Sigmoid colon (tissue), 6 donors: ENCODE measurements at regions not wholly inside any gene's neighbourhood (a gene's known extent, or its start where the extent isn't known, plus 50 kb on each side); places are given as distances from the start of the nearest gene placed in this dataset.

Source experiments
- DNase-seq: peaks from one replicate; pipeline ENCODE4 v3.0.0-alpha.2; 2019
- H3K27ac ChIP-seq, 4 donors: fragments of 200-600 bp; sonication (generic); one replicate each; pipeline ENCODE4 v1.5.1; 2016 to 2019; ENCODE audit warnings: mild to moderate bottlenecking in 1 of 4
- H3K27me3 ChIP-seq, 3 donors: fragments of 200-600 bp; sonication (generic); one replicate each; pipeline ENCODE4 v1.5.1; 2019; ENCODE audit warnings: mild to moderate bottlenecking in 1 of 3
- H3K36me3 ChIP-seq, 4 donors: fragments of 200-600 bp; sonication (generic); one replicate each; pipeline ENCODE4 v1.5.1; 2016 to 2019
- H3K4me1 ChIP-seq, 4 donors: fragments of 200-600 bp; sonication (generic); one replicate each; pipeline ENCODE4 v1.5.1; 2017 to 2019
- H3K4me3 ChIP-seq, 4 donors: fragments of 200-600 bp; sonication (generic); one replicate each; pipeline ENCODE4 v1.5.1; 2017 to 2019; ENCODE audit warnings: mild to moderate bottlenecking in 2 of 4, moderate library complexity in 1 of 4
- H3K9me3 ChIP-seq, 4 donors: fragments of 200-600 bp in 3 of 4; sonication (generic) in 3 of 4; one replicate each; pipeline versions ENCODE4 v1.5.1 to v1.6.1; 2013 to 2019
- EP300 ChIP-seq, 4 donors: sonication (generic); formaldehyde crosslinking; IDR thresholded peaks; one replicate each; pipeline ENCODE4 v1.6.1; 2017; ENCODE audit warnings: antibody characterized with exemption in 4 of 4
- POLR2A ChIP-seq, 2 donors: fragments of 450-650 bp; IDR thresholded peaks; one replicate each; pipeline ENCODE4 v1.6.1; 2016; ENCODE audit warnings: antibody characterized with exemption in 2 of 2, mild to moderate bottlenecking in 2 of 2, moderate library complexity in 2 of 2
- POLR2AphosphoS5 ChIP-seq, 4 donors: sonication (generic); formaldehyde crosslinking; IDR thresholded peaks; one replicate each; pipeline ENCODE4 v1.6.1; 2017; ENCODE audit warnings: antibody characterized with exemption in 4 of 4
- WGBS, 2 donors: extraction: QIAGEN DNeasy Blood & Tissue Kit; methylation state at CpG; one replicate each; pipeline ENCODE4 v1.1.7; 2013; 5-methylcytosine and 5-hydroxymethylcytosine counted together
- intact Hi-C: fragments of 100-400 bp; cut with DNase I; formaldehyde crosslinking; loops from one replicate; pipeline ENCODE4 v1.15.1; 2023
- TF ChIP-seq, protein P1 (sequence below), 4 experiments: fragments of 450-650 bp in 3 of 4; fragments of 200-600 bp in 1 of 4; IDR thresholded peaks; one replicate each; pipeline ENCODE4 v1.5.1; 2016 to 2019; ENCODE audit warnings: antibody characterized with exemption in 4 of 4, mild to moderate bottlenecking in 3 of 4, moderate library complexity in 2 of 4
- donor health status: healthy with polysubstance abuse.
- donor health status: healthy.

- Histone ChIP-seq H3K9me3 (no peaks in the 10 kb centered on the region), H3K27ac (no peak overlapping the region), H3K4me1 (no peaks in the 10 kb centered on the region), H3K4me3 (no peak overlapping the region), H3K36me3 (no peaks in the 10 kb centered on the region), H3K27me3 (no peaks in the 10 kb centered on the region)
- WGBS, 2 donors: 93 to 94% methylated on average over 2 of the region's 2 CpGs
- TF ChIP-seq, protein P1, sequence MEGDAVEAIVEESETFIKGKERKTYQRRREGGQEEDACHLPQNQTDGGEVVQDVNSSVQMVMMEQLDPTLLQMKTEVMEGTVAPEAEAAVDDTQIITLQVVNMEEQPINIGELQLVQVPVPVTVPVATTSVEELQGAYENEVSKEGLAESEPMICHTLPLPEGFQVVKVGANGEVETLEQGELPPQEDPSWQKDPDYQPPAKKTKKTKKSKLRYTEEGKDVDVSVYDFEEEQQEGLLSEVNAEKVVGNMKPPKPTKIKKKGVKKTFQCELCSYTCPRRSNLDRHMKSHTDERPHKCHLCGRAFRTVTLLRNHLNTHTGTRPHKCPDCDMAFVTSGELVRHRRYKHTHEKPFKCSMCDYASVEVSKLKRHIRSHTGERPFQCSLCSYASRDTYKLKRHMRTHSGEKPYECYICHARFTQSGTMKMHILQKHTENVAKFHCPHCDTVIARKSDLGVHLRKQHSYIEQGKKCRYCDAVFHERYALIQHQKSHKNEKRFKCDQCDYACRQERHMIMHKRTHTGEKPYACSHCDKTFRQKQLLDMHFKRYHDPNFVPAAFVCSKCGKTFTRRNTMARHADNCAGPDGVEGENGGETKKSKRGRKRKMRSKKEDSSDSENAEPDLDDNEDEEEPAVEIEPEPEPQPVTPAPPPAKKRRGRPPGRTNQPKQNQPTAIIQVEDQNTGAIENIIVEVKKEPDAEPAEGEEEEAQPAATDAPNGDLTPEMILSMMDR (IDR thresholded peaks at IDR 0.05): no peak
- TF ChIP-seq EP300 (IDR thresholded peaks at IDR 0.05): no peak
- TF ChIP-seq POLR2AphosphoS5 (IDR thresholded peaks at IDR 0.05): no peak
- no peak for TF ChIP-seq POLR2A (IDR thresholded peaks at IDR 0.05)
- no peak for DNase-seq
- intact Hi-C loops: no loop called here
These were observed 182.9 kb upstream of the RMP24 start for GRCh38 chr18:35789543-35789942.

DNA sequence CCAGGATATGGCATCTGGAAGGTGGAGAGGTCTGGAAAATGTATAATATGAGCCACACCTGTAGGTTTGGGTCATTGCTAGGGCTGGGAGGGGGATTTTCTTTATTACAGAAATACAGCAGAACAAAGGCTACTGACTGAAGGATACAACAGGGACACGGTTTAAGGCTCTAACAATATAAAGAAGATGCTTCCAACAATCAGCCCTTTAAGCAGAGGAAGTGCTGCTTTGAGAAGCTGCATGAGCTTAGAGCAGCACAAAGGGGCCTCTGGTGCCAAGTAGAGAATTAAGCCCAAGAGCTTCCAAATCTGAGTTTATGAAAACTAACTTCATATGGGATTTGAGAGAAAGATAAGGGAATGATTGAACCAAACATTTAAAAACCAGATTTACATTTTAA lies 174.5 kb upstream of the RMP24 start:
- Histone ChIP-seq H3K27me3 (no peaks in the 10 kb centered on the region), H3K27ac (no peak overlapping the region), H3K4me1 (no peaks in the 10 kb centered on the region), H3K4me3 (no peak overlapping the region), H3K9me3 (no peaks in the 10 kb centered on the region), H3K36me3 (no peaks in the 10 kb centered on the region)
- TF ChIP-seq POLR2AphosphoS5 (IDR thresholded peaks at IDR 0.05) (no peak), POLR2A (IDR thresholded peaks at IDR 0.05) (no peak), EP300 (IDR thresholded peaks at IDR 0.05) (no peak)
- TF ChIP-seq, protein P1 (IDR thresholded peaks at IDR 0.05): no peak
- intact Hi-C loops: no loop called here
- no peak for DNase-seq
- WGBS, 2 donors: 18 to 33% methylated on average over 1 of the region's 1 CpG

DNA sequence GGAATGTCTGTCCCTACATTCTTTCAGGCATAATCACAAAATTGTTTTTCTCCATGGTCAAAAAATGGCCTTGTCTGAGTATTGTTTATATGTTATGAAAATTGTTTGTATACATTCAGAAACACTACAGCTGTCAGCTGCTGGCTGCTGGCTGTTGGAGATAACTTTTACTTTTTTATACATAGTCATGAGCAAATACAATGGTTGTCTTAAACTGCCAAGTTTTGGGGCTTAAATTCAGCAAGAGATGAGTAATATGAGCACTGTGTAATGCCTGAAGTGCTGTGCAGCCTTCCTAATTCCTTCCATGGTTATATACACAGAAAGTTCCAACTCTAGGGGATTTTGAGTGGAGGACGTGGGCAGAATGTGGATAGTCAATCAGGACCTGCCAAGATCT lies 168.9 kb upstream of the RMP24 start:
- H3K27ac ChIP-seq: no peak overlapping the region
- no peak for DNase-seq
- H3K9me3 ChIP-seq: no peaks in the 10 kb centered on the region
- H3K36me3 ChIP-seq: no peaks in the 10 kb centered on the region
- intact Hi-C loops: no loop called here
- 58% methylated on average over 1 of the region's 1 CpG for WGBS, 2 donors
- H3K27me3 ChIP-seq: peaks cover 0 to under 1% (median 0%) of the 10 kb centered on the region in 3 donors
- H3K4me1 ChIP-seq: no peaks in the 10 kb centered on the region
- TF ChIP-seq, protein P1 (IDR thresholded peaks at IDR 0.05): no peak
- TF ChIP-seq POLR2A (IDR thresholded peaks at IDR 0.05) (no peak), POLR2AphosphoS5 (IDR thresholded peaks at IDR 0.05) (no peak), EP300 (IDR thresholded peaks at IDR 0.05) (no peak)
- no peak overlapping the region for H3K4me3 ChIP-seq

DNA sequence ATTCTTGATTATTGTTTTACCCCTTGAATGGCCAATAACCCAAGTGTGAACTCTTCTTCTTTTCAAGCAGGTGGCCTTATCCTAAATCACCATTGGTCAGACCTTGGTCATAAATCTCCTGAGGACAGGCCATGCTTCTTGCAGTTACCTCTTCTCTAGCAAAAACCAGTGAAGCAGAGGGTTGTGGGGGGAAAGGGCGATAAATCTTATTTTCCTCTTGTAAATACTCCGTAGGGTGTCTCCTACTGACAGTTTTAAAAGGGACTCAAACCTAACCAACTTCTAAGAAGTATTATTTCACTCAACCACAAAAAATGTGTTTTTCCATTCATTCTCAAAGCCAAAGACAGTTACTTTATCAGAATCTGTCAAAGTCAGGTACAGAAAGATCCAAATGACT lies 168.1 kb upstream of the RMP24 start:
- intact Hi-C loops: no loop called here
- TF ChIP-seq POLR2AphosphoS5 (IDR thresholded peaks at IDR 0.05) (no peak), POLR2A (IDR thresholded peaks at IDR 0.05) (no peak), EP300 (IDR thresholded peaks at IDR 0.05) (no peak)
- TF ChIP-seq, protein P1 (IDR thresholded peaks at IDR 0.05): no peak
- H3K4me1 ChIP-seq: no peaks in the 10 kb centered on the region
- peaks cover 0 to 5% (median 0%) of the 10 kb centered on the region in 3 donors for H3K27me3 ChIP-seq
- H3K4me3 ChIP-seq: no peak overlapping the region
- H3K36me3 ChIP-seq: no peaks in the 10 kb centered on the region
- DNase-seq: no peak
- 66 to 88% methylated on average over 2 of the region's 2 CpGs for WGBS, 2 donors
- H3K9me3 ChIP-seq: no peaks in the 10 kb centered on the region
- no peak overlapping the region for H3K27ac ChIP-seq

- Histone ChIP-seq H3K27me3 (peaks cover 0 to 5% (median 0%) of the 10 kb centered on the region in 3 donors), H3K4me1 (no peaks in the 10 kb centered on the region), H3K36me3 (no peaks in the 10 kb centered on the region), H3K27ac (no peak overlapping the region), H3K4me3 (no peak overlapping the region), H3K9me3 (no peaks in the 10 kb centered on the region)
- DNase-seq: no peak
- intact Hi-C loops: no loop called here
- no peak for TF ChIP-seq POLR2A (IDR thresholded peaks at IDR 0.05)
- TF ChIP-seq EP300 (IDR thresholded peaks at IDR 0.05): no peak
- TF ChIP-seq POLR2AphosphoS5 (IDR thresholded peaks at IDR 0.05): no peak
- TF ChIP-seq, protein P1 (IDR thresholded peaks at IDR 0.05): no peak
- 63 to 71% methylated on average over 2 of the region's 2 CpGs for WGBS, 2 donors
These were observed 164.6 kb upstream of the RMP24 start for GRCh38 chr18:35807811-35808335.
